HG02885 (cell line): ENCODE measurements at regions not wholly inside any gene's neighbourhood (a gene's known extent, or its start where the extent isn't known, plus 50 kb on each side); places are given as distances from the start of the nearest gene placed in this dataset.

Source experiments
- ATAC-seq: cut with Tn5 transposase; IDR thresholded peaks from one replicate; pipeline ENCODE4 v1.9.1; 2021; ENCODE audit warnings: mild to moderate bottlenecking; ENCODE audit not compliant: unreplicated experiment, poor library complexity

GRCh38 chr3:162996368-162996767, 1499.8 kb downstream of the OTOL1 start:
- ATAC-seq: no peak

GRCh38 chr3:162998205-162998604, 1501.6 kb downstream of the OTOL1 start:
- no peak for ATAC-seq

DNA sequence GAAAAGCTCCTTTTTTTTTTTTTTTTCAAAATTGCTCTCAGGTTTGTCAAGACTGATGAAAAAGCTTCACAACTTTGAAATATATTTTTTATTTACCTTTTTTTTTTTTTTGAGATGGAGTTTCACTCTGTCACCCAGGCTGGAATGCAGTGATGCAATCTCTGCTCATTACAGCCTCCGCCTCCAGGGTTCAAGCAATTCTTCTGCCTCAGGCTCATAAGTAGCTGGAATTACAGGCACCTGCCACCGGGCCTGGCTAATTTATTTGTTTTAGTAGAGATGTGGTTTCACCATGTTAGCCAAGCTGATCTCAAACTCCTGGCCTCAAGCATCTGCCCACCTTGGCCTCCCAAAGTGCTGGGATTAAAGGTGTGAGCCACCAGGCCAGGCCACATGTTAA, 1515.0 kb downstream of the OTOL1 start:
- ATAC-seq: no peak

- ATAC-seq: no peak
Observed at GRCh38 chr3:163016251-163016650, 1519.6 kb downstream of the OTOL1 start.

DNA sequence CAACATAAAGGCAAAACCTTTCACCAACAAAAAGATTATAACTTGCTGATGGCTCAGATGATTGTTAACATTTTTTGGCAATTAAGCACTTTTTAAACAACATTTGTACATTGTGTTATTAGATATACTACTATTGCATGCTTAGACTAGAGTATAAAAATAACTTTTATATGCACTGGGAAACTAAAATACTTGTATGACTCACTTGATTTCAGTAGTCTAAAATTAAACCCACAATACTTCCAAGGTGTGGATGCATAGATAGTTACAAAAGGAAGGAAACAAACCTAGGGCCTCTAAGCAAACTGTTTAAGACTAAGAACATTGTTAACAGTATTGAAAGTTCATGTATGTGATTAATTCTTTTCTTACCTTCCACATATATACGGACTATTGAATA, 1521.5 kb downstream of the OTOL1 start:
- ATAC-seq: no peak

GRCh38 chr3:163018664-163019063, 1522.1 kb downstream of the OTOL1 start:
- no peak for ATAC-seq

DNA sequence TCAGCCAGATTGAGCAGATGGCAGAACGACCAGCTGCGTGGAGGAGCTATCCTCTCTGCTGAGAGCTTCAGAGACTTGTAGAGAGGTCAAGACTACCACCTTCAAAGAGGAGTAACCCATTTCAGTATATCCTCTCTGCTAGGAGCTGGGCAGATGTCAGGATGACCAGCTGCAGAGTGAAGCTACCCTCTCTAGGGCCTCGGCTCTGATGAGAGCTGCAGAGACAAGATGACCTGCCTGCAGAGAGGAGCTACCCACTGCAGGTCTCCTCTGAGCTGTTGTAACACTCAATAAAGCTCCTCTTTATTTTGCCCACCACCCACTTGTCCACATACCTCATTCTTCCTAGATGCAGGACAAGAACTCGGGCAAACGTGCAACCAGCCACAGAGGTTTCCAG, 1522.7 kb downstream of the OTOL1 start:
- no peak for ATAC-seq

- ATAC-seq: no peak
Observed at GRCh38 chr3:163033652-163034051, 1537.0 kb downstream of the OTOL1 start.

- no peak for ATAC-seq
Observed at GRCh38 chr3:163039636-163040035, 1543.0 kb downstream of the OTOL1 start.

DNA sequence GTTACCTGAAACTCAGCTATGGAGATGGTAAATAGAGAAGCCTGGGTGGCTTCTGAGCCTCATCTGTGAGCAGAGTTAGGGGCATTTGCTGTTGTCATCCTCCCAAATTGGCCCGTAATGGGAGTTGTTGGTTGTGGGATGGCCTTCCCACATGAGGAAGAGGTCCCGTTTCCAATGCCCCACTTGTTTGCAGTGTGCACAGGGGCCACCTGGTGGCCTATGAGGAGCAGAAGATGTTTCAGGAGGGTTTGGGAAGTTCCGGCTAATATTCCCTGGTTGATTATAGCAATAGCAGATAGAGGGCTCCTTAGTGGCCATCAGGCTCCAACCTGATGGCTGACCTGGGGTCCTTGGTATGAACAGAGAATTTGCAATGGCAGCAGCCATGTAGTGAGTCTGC, 1546.5 kb downstream of the OTOL1 start:
- ATAC-seq: no peak

GRCh38 chr3:163045945-163046344, 1549.3 kb downstream of the OTOL1 start:
- no peak for ATAC-seq

DNA sequence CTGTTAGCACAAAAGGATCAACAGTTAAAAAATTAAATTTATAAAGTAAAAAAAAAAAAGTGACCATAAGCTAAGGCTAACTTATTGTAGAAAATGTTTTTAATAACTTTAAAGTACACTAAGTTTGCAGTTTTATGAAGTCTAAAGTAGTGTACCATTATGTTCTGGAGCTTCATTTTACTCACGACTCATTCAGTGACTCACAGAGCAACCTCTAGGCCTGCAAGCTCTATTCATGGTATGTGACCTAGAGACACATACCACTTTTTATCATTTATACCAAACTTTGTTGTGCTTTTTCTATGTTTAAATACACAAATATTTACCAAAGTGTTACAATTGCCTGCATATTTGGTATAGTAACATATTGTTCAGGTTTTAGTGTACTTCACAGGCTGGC, 1552.3 kb downstream of the OTOL1 start:
- ATAC-seq: no peak

GRCh38 chr3:163056874-163057497, 1560.4 kb downstream of the OTOL1 start:
- peak; percentile 73 for ATAC-seq

DNA sequence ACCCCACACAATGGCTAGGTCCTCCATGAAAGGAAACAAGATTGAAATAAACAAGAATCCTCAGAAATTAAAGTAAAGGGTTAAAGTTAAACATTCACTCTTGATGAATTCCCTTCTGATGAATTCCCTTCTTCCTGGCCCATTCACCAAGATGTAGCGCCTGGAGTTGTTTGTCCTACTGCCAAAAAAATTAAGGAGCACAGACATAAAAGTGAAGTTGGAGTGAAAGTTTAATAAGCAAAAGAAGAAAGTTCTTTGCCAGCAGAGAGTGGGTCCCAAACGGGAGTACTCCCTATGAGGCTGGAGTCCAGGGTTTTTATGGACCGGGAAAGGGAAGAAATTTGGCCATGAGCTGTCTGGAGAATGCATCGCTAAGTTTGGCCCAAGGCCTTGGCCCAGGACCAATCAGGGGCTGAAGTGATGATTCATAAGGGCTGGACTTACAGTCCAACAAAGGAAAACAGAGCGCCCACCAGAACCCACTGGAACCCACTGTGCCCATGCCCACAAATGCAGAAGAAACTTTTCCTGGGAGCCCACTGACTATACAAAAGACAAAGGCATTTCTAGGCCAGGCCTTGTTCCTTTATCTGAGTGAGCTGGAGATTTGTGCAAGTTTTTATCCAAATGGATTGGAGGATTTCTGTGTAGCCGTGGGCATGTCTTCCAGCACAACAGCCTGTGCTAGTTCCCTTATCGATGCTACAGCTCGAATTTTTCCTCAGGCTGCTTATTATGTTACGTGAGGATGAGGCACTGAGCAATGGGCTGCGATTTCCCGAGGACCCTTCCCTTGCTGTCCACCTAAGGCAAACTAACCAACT, 1561.6 kb downstream of the OTOL1 start:
- ATAC-seq: no peak

DNA sequence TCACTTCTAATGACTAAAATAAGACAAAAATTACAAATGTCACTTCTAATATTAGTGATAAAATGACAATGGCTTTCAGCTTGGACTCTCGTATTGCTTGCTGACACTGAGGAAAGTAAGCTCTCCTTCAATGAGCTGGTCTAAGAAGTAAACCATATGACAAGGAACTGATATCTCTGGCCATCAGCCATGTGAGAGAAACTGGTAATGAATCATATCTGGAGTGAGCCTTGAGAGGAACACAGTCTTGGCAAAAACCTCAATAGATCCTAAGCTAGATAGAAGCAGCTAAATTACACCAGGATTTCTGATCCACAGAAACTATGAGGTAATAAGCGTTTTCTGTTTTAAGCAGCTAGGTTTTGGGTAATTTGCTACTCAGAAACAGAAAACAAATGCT, 1575.1 kb downstream of the OTOL1 start:
- ATAC-seq: no peak
